GM18499 (cell line): ENCODE measurements at regions not wholly inside any gene's neighbourhood (a gene's known extent, or its start where the extent isn't known, plus 50 kb on each side); places are given as distances from the start of the nearest gene placed in this dataset.

Source experiments
- ATAC-seq: cut with Tn5 transposase; IDR thresholded peaks from one replicate; pipeline ENCODE4 v1.9.1; 2021; ENCODE audit warnings: moderate number of reproducible peaks; ENCODE audit not compliant: insufficient read depth, unreplicated experiment

DNA sequence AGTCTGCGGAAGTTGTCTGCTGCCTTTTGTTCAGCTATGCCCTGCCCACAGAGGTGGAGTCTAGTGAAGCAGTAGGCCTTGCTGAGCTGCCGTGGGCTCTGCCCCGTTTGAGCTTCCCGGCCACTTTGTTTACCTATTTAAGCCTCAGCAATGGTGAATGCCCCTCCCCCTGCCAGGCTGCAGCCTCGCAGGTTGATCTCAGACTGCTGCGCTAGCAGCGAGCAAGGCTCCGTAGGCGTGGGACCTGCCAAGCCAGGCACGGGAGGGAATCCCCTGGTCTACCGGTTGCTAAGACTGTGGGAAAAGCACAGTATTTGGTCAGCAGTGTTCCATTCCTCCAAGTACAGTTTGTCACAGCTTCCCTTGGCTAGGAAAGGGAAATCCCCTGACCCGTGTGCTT is 143.6 kb downstream of the DYRK2 start:
- ATAC-seq = no peak

DNA sequence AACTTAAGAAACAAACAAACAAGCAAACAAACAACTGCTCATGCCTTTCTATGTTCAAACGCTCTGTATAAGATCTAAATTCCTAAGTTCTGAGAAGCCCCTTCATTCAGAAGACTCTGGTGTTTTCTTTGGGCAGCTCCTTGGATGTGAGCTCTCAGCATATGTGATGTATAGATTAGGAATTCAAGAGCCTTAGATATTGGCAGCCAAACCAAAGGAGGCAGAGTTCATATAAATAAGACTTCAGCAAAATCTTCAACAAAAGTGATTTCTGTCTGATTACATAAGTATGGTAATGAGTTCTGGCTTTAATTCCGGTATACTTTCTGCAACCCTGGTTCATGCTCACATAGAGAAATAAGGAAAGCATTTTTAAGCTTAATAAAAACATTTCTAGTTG is 145.6 kb downstream of the DYRK2 start:
- no peak for ATAC-seq

DNA sequence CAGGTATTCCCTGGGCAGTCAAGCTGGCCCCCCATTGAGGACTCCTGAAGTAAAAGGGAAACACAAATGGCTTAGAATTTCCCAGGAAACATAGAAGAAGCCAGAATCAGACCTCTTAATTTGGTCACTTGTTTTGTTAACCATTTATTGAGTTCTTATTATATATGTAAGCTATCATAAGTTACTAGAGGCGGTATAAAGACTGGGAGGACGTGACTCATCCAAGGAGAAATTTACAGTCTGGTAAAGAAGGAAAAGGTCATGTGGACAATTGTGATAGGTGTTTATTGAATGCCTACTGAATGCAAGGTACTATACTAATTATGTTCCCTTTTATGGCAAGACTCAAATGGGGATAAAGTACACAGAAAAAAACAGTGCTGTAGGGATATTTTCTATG is 146.7 kb downstream of the DYRK2 start:
- ATAC-seq = no peak

DNA sequence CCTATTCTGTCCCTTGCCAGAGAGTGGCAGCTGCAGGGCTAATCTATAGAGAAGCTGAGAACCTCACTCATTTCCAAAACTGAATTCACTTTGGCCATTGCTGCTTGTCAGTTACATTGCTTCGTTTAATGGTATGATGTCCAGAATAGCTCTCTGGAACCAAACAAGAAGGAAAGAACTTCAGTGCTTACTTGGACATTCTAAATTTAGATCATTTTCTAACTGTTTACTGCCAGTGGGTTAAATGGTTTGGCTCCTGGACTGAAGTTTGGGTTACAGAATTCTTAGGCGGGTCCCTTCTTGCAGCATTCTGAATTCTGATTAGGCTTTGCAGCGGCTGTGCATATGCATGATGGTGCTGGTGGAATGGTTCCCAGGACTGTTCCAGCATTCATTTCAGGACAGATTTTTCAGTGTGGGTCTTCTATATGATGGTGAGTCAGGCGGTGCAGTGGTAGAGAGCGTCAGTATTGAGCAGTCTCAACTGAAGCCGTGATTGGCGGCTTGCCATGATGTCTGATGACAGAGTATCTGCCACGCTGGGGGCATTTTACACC is 148.7 kb downstream of the DYRK2 start:
- ATAC-seq = no peak

DNA sequence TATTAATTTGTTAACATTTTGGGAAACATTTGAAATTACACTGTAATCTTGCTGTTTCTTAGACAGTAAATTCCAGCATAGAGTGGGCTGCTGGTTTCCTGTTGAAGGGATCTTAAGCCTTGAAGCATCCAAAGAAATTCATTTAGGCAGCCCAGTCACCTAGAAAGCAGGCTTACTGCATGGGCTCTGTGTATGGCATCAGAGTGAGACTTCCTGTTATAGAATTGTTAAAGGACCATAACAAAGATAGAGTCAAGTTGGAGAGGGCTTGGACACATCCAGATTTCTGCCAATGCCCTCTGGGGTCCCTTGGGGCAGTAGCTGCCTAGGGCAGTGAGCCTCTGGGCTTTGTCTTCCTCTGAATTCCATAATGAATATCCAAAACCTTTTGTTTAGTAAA is 149.2 kb downstream of the DYRK2 start:
- ATAC-seq = no peak

DNA sequence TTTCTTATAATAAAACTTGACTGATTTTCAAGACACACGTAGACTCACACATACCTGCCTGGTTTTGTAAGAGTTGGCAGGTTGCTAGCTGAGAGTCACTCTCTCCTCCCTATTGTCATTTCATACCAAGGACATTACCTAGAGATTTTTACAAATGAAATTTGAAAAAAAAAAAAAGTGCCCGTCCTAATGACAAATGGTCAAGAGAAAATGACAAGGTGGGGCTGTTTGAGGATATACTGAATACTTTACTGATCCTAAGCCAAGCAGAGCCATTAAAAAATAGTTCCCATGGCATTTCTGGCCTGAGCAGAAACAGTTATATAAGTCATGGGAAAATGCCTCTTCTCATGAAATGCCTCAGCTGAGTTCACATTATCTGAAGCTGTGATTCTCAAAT is 150.2 kb downstream of the DYRK2 start:
- ATAC-seq = no peak

DNA sequence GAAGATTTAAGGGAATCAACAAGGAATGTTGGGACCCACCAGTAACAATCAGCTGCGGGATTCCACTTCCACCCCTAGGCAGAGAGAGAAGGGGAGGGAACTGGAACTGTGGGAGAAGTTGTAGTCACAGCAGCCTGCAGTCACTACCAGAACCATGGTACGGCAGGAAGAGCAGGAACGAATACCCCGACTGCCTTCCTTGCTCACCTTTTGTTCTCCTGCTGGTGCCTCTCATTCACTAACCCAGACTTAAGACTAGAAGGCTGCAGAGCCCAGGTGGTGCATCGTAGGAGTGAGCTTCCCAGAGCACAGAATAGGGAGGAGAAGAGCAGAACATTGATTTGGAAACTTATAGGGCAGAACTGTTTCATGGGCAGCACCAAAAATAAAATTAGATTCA is 154.2 kb downstream of the DYRK2 start:
- ATAC-seq = no peak

DNA sequence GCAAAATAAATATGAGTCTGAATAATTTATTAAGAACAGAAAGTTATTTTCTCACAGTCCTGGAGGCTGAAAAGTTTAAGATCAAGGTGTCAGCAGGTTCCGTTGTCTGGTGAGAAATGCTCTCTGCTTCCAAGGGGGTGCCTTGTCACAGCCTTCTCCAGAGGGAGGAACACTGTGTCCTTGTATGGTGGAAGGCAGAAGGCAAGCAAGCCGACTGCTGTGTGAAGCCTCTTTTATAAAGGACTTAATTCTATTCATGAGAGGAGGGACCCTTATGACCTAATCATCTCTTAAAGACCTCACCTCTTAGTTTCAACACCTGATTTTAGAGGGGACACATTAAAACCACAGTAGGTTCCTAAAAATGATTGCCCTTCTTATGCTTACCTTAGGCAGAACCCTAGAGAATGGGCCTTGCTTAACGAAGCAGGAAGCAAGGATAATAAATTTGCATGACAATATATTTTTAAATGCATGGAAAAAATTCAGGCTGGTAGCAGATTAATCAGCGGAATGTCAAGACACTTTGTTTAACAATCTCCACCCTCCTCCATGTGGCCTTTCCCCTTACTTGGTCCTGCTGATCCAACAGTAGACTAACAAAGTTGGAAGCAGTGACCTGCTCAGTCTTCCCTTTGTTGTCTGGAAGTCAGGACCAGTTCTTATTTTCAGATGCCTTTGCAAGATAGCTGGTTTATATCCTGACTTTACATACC is 154.9 kb downstream of the DYRK2 start:
- no peak for ATAC-seq

DNA sequence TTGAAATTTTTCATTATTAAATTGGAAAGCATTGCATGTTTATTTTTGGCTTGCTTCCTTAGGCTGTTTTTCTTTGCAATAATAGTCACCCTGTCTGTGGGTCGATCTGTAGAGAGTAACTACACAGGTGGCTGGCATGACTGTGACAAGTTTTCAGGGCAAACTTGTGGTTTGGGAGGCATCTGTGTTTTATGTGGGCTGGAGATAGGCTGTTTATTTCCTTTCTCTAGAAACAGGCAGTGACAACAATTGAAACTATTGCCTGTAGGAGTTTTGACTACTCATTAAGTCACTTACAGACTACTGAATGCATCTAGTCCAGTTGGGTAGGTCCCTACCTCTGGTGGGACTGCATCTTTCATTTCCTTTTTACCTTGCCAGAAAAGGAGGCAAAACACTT is 155.6 kb downstream of the DYRK2 start:
- ATAC-seq = no peak

DNA sequence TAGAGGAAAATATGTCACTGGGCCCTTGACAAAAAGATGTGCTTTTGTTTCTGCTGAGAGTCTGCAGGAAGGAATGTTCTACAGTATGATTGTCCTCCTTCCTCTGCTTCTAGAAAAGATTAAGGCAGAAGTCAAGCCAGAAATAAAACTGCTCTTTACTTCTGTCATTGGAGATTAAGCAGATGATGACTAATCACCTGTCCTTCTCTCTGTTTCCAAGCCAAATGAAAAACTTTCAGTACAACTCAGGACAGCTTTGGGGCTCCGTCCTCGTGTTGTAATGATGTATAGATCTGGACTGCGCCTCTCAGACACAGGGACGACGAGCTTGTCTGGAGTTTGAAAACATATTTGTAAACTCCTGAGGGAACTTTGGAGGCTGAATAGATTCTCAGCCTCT is 159.3 kb downstream of the DYRK2 start:
- no peak for ATAC-seq

DNA sequence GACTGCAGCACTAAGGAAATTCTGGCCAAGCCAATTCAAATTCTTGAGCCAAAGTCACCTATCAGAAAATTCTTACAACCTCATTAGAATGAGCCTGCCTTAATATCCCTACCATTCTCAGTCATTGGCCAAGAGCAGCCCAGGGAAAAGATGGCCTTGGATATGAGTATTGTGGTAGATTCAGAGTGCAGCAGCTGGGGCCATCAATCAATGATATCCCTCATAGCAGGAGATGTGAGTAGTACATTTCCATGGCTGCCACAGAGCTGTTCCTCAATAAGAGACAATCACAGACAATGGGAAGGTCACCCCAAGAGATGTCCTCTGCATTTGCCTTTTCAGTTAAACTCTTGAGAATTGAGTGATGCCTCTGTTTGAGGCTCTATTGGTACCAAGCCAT is 161.6 kb downstream of the DYRK2 start:
- ATAC-seq = no peak

DNA sequence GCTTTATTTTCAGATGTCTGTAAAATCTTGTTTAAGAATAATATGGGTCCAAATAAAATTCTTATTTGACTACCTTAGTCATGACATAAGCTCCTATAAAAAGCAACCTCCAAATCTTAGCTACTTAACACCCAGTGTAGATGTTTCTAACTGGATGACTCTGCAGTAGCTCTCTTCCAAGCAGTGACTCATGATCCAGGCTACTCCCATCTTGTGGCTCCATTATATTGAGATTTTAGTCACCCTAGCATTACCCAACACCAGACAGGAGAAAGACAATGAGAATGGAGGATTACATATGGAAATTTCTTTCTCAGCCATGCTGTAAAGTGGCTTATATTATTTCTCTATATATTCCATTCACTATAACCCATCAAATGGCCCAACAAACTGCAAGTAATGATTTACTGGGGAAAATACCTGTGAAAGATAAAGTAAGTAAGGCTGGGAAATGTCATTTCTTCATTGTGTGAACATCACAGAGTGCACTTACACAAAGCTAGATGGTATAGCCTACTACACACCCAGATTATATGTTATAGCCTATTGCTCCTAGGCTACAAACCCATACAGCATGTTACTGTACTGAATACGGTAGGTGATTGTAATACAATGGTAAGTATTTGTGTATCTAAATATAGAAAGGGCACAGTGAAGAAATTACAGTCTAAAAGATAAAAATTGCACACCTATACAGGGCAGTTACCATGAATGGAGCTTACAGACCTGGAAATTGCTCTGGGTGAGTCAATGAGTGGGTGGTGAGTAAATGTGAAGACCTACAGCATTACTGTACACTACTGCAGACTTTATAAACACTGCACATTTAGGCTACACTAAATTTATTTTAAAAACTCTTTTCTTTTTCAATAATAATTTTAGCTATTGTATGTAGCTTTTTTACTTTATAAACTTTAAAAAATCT is 163.2 kb downstream of the DYRK2 start:
- no peak for ATAC-seq

DNA sequence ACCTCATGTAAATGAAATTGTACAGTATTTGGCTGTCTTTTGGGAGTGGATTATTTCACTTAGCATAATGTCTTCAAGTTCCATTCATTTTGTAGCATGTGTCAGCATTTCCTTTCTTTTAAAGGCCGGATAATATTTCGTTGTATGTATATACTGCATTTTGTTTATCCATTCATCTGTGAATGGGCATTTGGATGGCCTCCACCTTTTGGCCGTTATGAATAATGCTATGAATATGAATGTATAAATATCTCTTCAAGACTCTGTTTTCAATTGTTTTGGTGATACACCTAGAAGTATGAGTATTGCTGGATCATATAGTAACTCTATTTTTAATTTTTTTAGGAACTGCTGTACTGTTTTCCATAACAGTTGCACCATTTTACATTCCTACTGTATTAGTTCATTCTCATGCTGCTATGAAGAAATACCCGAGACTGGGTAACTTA is 164.9 kb downstream of the DYRK2 start:
- ATAC-seq = no peak

DNA sequence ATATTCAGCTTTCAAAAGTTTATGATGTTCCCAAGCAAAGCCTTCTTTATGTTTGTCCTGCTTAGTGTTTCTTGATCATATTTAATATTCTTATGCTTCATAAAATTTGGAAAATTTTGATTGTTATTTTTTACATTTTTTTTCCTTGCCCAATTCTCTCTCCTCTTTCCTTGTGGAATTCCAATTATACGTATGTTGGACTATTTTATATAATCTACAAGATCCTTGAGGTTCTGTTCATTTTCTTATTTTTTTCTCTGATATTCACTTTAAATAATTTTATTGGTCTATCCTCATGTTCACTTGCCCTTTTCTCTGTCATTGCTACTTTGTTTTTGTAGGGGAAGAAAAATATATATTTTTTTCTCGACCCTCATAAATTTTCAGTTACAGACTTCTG is 167.7 kb downstream of the DYRK2 start:
- ATAC-seq = no peak

DNA sequence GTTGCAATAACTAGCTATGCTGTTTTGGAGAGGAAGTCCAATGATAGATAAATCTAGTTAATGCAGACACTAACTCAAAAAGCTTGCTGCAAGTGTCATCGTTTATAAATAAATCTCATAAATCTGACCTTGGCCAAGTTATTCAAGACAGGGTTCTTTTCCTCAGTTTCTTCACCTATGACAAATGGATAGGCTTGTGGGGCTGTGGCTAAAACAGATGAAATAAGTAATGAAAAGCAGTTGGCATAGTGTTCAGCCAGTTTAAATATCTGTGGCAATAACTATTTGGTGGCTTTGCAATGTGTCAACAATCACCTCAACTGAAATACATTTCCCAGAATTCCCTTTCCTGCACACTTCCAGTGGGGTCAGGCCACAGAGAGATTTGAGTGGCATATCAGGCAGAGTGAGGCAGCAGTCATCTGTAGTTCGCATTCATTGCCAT is 169.9 kb downstream of the DYRK2 start:
- no peak for ATAC-seq

DNA sequence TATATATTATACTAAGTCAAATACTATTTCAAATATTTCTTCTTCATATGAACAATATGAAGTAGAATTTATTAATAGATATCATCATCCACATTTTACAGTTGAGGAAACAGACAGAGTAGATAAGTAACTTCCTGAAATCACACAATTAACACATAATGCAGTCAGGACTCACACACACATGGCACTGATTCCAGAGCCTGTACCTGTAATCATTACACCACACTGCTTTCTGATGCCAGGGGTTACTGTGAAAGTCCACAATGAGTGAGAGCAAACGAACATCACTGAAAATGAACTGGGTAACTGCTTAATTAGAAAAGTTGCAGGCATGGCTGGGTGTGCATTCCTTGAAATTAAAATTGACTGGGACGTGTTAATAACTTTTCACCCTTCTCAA is 169.3 kb upstream of the IFNG-AS1 start:
- no peak for ATAC-seq

DNA sequence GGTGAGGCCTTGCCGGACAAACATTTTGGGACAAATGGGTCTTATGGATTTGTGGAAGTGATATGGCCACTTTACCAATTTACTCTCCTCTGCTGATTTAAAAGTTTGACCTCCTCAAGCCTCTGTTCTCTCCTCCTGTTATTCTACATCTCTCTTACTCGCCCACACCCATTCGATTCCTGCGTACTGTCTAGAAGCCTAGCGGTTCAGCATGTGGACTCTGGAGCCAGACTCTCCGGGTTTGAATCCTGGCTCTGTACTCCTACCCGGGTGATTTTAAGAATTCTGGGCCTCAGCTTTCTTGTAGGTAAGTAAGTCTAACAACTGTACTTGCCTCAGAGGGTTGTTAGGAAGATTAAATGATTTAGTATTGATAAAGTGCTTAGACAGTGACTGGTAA is 168.6 kb upstream of the IFNG-AS1 start:
- no peak for ATAC-seq

DNA sequence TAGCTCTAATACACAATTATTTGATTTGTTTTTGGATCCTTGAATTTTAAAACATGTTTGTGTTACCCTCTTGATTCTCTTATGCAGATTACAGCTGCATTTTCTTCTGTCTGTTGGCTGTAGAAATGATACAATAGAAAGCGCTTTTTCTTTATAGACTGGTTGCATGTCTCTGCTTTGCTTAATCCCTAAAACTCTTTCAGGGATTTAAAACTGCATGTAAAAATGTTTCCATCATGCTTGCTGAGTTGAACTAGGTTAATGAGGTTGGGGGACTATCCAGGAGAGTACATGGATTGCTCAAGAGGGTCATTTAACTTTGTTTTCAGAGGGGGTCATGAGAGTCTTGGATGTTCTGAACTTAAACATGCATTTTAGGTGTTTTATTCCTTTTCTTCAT is 166.4 kb upstream of the IFNG-AS1 start:
- ATAC-seq = no peak

DNA sequence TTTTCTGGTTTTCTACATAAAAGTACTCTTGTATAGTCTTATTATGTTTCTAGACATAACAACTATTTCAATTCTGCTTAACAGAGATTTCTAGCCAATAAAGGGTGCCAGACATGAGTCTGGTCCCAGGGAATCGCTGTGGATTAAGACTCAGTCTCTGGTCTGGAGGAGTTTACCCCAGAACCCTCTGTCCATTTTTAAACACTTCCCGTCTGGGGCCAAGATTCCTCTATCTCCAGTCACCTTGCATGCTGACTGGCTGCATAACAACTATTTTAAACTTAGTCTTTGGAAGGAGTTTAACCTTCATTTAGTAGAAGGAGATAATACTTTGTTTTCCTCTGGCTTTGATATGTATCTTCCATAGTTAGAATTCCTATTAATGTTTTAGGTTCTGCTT is 163.1 kb upstream of the IFNG-AS1 start:
- no peak for ATAC-seq

DNA sequence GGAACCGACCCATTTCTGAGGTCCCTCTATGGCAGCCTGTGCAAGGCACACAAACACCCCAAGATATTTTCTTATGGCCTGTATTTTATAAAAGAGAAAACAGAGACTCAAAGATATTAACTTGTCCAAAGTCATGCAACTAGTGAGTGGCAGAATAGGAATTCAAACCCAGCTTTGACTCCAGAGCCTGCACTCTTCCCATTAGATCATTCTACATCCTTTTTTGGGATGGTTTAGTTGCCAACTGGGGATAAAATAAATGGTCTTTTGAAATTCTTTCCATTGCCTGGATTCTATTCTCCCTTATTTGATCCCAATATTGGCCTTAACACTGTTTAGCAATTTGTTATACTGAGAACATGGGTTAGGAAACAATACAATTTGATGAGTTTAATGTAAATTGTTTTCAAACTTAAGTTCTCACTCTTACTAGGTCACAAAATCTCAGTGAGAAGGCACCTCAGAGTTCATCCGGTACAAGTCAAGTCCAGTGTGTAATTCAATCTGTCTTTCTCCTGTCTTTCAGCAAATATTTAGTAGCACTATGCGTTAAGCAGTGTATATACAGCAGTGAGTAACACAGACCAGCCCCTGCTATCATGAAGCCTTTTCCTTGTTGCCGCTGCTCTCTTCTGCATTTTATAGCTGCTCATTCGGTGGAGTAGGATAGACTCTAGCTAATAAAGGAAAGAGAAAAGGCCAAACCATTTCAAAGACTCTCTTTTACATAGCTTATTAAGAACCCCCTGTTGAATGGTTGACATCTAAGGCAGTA is 162.1 kb upstream of the IFNG-AS1 start:
- ATAC-seq = no peak
